NCI-H1105 (cell line): ENCODE measurements at regions not wholly inside any gene's neighbourhood (a gene's known extent, or its start where the extent isn't known, plus 50 kb on each side); places are given as distances from the start of the nearest gene placed in this dataset.
"Not testable (repeated sequence)": the region's sequence is repeated elsewhere in the genome, so short reads cannot be mapped to it uniquely, and the experiment has no call there.

Source experiments
- DNase-seq: peaks from one replicate; lab custom pipeline; 2025; lab: John Stamatoyannopoulos, UW

DNA sequence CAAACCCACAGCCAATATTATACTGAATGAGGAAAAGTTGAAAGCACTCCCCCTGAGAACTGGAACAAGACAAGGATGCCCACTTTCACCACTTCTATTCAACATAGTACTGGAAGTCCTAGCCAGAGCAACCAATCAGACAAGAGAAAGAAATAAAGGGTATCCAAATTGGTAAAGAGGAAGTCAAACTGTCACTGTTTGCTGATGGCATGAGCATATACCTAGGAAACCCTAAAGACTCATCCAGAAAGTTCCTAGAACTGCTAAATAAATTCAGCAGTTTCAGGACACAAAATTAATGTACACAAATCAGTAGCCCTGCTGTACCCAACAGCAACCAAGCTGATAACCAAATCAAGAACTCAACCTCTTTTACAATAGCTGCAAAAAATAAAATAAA is 220.0 kb downstream of the SYK start:
- not testable (repeated sequence) for DNase-seq

DNA sequence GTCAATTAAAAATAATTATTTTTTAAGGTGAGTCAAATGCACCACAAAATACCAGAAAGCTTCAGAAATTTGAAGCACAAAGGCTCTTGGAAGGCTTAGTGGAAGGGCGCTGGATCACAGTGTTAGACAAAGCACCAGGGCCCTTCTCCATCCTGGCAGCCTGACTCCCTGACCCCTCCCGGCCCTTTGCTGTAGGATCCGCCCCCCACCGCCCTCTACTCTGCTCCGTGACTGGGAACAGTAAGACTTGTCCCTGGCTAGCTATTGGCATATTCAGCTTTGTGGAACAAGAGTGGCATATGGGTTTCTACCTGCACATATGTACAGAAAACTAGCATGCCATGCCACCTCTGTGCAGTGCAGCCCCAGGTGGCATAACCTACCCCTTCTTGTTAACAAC is 222.1 kb downstream of the SYK start:
- no peak for DNase-seq

DNA sequence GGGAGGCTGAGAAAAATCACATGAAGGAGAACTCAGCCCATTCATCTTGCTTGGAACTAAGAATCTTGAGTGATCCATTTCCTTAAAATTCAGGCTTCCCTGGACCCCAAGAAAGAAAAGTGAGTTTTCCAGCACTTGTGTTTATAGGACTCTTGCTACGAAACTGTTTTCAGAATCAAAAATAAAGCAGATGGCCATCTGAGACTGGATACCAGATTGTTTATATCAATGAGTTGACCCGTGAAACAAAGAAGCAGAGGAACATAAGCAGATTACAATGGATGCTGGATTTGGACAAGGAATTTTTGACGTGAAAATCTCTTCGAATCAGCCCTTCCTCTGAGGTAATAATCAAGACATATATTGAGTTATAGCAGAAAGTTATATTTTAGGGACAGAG is 223.2 kb downstream of the SYK start:
- no peak for DNase-seq

DNA sequence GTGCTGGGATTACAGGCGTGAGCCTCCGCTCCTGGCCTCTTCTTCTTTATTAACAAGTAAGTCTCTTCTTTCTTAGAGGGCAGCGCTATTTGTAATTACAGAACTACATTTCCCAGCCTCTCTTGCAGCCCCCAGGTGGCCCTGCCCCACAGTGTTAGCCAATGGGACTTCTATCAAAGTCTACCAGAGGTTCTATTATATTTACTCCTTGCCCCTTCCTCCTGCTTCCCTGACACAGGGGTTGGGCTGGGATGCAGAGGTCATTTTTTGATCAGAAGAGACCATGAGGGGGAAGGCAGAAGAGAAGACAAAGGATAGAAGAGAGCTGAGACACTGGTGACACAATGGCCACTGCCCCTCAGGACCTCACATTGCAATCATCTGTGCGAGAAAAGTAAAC is 224.2 kb downstream of the SYK start:
- DNase-seq, result no peak

DNA sequence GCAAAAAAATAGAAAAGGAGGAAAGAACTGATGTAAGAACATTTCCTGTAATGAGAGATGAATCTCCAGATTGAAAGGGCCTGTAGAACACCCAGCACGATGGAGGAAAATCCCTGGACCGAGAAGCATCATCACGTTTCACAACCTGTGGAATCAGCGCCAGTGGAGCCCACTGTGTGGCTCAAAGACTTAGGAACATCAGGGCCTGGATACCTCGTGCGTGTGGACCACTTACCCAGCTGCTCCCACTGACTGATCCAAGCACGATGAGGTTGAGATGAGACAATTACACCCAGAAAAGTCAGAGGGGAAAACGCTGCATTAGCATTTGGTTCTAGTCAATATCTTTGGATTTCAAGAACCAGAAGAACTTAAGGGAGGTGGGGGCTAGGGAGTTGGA is 224.6 kb downstream of the SYK start:
- DNase-seq, result no peak

DNA sequence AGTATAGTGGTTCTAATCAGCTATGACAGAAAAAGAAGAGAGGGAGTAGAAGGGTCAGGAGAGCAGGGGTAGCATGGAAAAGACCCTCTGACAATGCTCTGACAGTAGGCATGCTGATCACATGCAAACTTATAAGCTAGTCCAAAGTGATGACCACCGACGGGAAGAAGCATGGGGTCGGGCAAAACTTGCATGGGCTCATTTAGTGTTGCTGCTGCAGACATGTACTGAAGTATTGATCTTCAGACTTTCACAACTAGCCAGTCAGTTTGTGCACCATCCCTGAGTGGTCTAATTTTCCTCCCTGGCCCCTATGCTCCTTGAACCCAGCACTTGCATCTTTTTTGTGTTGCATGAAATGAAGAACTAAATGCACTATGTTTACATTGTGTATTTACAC is 225.4 kb downstream of the SYK start:
- no peak for DNase-seq

DNA sequence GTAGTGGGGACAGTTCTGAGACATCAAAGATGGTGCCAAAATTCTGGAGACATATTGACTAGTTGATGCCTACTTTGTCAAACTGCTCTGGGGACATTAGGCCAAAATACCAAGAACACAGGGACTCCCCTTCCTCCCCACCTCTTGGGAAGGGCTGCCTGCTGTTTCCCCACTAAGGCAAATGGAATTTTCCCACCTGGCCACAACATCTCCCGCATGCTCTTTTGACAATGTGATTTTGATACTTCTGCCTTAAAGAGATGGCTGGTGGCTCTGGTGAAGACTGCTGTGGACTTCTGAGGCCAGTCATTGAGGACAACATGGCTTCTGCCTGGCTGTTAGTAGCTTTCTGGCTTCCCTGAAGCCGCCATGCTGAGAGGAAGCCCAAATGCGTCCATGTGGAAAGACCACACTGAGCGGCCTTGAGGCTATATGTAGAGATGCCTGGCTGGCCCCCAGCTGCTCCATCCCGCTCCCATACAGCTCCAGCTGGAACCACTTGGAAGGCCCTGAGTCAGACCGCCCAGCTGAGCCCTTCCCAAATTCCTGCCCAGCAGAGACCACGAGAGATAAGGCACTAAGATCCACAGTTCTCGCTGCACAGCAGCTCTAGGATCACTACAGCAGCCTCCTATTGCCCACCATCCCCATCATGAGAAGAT is 226.7 kb downstream of the SYK start:
- DNase-seq, result no peak

DNA sequence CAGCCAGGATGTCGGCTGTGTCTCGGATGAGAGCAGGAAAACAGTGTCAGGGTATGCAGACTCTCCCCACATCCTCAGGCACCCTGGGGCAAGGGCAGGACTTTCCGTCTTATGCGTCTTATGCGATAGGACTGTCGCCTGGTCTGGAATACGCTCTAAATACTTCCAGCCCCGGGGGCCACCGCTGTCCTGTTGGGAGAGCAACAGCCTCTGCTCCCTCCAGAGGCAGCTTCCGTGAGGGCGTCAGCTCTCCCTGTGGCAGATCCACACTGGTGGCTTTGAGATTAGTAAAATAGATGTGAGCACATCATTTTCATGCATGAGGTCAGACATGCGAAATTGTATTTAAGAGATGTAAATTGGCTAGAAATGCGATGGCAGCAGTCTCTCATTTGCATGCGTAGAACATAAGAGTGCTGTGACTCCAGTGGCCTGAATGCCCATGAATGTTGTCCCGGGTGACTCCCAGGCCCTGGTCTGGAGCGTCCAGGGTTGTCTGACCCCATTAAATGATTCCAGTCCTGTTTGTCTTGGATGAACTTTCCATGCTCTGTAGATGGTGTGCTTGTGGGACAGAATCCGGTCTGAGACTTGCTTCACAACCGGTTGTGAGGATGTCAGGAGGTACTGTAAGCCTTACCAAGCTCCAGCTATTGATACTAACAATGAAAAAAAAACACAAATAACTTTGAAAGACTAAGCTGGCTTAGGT is 228.2 kb downstream of the SYK start:
- no peak for DNase-seq

DNA sequence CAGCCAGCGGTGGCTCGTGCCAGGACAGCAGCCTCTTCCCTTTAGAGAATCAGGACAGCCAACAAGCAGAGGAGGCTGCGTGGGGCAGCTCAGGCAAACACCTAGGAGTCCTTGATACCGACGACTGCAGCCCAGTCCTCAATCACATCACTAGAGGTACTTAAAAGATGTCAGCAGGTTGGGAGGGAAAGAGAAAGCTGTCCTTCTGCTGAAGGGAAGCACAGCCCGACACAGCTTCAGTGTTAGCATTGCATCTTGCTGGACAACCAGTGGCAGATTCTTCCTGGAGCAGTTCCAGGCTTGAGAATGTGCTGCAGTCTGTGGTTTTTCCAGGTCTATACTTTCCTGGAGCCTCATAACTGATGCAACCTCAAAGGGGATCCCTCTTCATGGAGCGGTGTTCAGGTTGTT is 230.5 kb downstream of the SYK start:
- no peak for DNase-seq

DNA sequence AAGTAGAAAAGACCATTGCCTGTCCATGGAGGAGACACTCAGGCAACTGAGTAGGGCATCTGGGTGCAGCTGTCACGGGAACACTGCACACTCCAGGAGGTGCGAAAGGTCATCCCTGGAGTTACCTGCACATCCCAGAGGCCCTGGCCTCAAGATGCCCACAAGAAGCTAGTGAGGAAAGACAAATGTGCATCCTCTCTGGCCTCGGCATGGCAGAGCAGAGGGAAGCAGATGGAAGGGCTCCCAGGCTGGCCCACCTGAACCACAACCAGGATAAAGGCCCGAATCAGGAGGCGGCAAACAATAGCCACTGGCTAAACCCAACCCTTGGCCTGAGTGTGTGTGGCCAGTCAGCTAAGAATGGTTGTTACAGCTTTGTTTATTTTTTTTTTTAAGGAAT is 231.7 kb downstream of the SYK start:
- DNase-seq, result no peak

DNA sequence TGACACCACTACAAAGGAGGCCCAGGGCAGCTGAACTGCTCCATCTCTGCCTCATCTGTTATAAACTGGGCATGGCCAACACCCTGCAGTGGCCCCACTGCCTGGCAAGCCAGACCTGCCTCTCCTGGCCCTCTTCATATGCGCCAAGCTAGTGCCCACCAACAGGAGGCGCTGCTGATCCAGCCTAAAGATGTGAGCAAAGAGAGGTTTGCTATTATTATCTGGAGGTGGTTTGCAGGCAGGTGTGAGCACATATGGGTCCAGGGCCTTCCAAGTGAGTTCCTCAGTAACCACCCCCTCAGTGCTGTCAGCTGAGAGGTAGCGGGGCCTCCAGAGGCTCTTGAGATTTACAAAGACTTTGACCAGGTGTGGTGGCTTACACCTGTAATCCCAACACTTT is 232.2 kb downstream of the SYK start:
- no peak for DNase-seq

DNA sequence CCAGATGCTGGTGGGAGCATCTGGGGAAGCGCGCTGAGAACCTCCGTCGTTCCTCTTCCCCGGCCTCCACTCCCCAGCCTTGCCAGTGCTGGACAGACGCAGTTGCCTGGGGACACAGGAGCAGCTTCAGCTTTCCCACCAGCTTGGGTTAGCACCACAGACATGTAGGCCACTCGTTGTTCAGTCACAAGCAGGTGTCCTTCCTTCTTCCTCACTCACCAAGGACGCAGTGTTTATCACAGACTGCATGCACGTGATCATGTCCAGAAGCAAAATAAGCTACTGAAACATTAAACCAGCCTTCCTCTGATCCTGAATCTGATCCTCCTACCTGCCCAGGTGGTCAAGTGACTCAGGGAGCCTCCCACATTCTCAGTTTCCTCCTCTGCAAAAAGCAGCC is 232.9 kb downstream of the SYK start:
- no peak for DNase-seq

DNA sequence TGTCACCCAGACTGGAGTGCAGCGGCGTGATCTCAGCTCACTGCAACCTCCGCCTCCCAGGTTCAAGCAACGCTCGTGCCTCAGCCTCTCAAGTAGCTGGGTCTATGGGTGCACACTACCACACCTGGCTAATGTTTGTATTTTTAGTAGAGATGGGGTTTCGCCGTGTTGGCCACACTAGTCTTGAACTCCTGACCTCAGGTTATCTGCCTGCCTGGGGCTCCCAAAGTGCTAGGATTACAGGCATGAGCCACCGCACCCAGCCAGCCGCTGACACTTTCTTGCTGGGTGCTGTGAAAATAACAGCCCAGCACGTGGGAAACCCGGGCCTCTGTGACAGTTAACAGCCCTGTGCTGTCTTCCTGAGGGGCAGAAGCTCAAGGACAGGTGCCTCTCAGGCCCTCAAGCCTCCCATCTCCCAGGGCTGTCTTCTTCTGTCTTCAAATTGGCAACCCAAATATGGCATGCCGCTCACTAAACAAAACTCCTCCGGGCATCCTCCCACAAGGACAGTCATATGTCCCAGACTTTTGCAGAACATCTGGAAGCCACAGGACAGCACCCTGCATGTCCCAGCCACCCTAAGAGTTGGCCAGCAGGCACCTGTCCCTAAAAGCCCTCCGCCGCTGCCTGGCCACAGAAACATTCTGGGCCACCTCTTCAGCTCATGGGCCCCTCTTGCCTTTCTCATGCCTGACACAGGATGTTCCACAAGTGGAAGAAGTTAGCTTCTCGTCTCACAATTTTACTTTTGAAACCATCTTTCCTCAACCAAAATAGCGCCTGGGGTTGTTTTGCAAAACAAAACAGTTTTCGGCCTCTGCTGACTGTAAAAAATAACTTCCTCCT is 233.6 kb downstream of the SYK start:
- DNase-seq, result no peak

DNA sequence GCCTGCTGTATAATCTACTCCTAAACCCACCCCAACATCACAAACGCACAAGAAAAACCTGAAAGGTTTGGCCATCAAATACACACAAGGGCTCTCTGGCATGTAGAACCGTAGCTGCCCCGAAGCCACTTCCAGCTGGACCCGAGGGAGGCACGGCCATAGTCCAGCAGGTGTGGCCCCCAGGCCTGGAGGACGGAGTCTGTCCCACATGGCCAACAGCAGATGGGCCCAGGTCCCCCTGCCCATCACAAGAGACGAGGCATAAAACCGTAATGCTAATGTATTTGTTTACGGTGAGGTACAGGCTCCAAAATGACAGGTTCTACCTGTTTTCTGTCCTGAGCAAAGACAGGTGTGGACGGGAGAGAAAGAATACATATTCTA is 234.2 kb downstream of the SYK start:
- no peak for DNase-seq

DNA sequence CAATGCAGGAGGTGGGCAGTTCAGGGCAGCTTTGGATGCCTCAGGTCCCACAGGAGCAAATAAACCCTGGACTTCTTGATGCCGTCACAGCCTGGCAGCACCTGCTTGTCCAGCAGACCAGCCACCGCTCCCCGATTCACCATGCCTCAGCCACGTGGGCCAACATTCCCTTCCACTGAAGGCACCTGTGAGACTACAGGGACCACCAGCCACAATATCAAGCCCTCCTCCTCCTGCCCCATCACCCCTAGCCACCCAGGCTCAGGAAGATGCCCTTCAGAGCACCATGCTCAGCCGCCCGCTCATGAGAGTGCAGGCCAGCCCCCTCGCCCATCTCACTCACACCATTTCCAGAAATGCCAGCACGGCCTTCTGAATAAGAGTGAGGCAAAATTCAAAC is 234.7 kb downstream of the SYK start:
- no peak for DNase-seq

DNA sequence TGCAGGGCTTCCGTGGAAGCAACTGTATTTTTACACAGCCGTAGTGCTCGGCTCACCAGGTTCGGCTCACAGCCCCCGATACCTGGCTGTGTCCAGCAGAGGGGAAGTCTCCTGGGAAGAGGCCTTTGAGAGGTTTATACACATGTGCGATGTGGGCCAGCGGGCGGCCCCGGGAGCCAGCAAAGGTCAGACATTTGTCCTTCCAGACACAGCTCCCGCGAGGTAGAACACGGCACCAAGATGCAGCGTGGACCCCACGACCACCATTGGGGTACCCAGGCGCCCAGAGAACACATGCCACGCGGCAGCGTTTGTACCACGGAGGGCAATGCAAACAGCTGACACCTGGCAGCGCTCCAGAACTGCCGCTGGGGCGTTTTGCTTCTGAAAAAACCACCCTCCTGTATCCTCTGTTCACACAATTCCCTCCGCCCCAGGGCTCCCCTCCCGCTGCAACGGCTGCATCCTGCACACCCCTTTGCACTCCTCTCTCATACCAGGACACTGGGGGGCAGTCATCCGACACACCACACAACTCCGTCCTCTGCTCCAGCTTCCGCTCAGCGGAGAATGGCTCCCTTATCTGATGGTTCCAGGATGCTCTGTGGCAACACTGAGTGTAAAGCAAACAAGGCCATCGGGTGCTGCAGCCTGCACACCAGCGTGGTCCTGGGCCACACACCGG is 235.3 kb downstream of the SYK start:
- peak; percentile 34 for DNase-seq

DNA sequence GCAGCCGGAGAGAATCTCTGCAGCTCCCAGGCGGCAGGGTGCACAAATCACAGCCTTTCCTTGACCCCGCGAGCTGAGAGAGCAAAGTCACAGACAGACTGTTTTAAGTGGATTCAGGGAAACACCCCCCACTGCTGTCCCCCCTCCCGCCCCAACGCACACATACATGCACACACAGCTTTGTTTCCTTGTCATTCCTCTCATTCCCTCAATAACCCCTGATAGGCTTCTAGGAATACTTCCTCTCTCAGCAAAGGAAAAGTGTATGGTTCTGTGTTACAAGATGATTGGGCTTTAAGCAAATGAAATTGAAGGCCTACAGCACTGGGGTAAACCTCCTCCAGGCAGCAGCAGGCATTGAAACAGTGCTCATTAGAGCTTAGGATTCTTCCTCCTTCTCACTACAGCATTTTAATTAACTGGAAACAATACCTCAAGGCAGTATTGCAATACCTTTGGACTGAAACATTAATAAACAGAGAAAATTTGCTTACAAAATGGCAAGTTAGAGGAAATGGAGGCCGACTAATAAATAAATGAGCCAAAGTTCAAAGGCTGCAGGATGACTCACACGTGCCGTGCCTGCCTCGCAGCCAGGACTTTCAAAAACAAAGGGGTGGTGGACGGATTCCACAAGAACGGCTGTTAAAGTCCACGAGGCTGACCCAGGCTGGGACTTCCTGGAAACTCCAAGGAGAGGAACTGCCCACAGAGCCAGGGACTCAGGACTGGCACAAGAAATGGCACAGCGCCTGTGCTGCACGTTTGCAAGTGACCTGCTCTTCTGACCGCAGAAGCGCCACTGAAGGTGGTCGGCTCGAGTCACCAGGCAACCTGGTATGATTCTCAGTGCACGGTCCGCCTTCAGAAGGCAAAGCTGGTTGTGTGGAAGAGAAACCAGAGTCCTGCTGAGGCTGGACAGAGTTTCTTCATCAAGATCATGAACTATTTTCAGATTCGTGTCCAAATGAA is 236.2 kb downstream of the SYK start:
- no peak for DNase-seq

DNA sequence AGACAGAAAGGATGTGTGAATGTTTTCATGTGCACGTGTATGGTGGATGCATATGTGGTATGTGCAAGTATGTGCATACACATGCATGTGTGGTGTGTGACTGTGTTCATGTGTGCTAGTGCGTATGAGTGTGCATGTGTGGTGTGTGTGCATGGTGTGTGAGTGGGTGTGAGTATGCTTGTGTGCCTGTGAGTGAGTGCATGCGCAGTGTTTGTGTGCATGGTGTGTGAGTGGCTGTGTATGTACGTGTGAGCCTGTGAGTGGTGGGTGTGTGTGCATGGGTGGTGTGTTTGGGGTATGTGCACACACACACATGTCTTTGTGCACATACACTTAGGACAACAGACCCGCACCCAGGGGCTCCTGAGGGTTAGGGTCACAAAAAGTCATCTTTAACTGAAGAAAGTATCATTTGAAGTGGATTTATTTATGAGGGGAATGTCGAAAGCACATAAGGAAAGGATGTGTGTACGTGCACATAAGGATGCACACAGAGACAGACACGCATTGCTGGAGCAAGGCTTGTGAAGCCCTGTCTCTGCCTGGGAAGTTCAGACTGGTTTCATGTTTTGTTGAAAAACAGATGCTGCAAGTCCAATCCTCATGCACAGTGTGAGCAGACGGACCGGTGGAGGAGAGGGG is 237.0 kb downstream of the SYK start:
- DNase-seq, result no peak

DNA sequence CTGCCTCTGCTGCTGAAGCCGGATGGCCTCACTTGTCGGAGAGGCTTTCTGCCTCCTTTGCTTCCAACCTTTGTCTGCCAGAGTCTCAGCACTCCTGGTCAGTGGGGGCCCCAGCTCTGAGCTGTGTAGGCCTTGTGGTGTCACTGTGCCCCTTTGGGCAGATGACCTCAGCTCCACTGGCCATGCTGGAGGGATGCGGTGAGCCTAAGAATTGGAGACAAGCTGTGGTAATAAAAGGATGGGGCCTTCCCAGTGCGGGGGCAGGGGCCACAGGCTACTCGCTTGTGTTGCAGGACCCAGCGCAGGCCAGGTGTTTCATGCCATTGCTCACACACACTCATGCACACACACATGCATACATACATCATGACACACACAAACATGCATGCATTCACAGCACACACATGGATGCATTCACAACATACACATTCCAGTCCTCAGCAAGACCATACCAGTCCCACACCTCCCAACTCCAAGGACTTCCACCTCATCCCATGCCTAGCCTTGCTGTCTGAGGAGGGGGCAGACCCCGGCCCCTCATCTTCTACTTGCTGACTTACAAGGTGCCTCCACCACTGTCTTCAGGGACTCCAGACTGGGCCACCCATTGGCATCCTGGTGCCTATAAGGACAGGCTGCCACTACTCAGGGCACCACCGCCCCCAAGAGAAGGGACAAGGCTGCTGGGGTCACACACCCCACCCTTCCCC is 237.7 kb downstream of the SYK start:
- DNase-seq, result no peak

DNA sequence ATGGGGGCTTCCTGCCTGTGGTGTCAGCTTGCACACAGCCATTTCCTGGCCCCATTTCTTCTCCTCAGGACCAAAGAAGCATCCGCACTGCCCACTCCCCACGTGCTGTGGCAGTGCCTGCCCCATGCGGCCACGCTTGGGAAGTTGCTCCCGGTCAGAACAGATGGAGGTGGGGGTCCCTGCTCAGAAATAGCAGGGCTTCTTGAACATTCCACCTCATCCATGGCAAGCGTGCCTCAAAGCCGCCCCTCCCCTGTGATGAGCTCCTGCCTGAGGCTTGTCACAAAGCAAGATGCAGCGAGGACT is 238.2 kb downstream of the SYK start:
- DNase-seq, result no peak
